Peyer's patch (tissue), 4 donors: ENCODE measurements at regions not wholly inside any gene's neighbourhood (a gene's known extent, or its start where the extent isn't known, plus 50 kb on each side); places are given as distances from the start of the nearest gene placed in this dataset.
"Not testable (repeated sequence)": the region's sequence is repeated elsewhere in the genome, so short reads cannot be mapped to it uniquely, and the experiment has no call there.

ENCODE experiments used
- DNase-seq, 3 donors: peaks; one replicate each; pipeline ENCODE4 v3.0.0-alpha.2; 2017 to 2019
- H3K27ac ChIP-seq, 4 donors: fragments of 200-600 bp; sonication (generic); one replicate each; pipeline ENCODE4 v1.5.1; 2016 to 2019
- H3K27me3 ChIP-seq, 2 donors: fragments of 200-600 bp; sonication (generic); one replicate each; pipeline ENCODE4 v1.5.1; 2019
- H3K36me3 ChIP-seq, 3 donors: fragments of 200-600 bp; sonication (generic); one replicate each; pipeline ENCODE4 v1.5.1; 2016 to 2019
- H3K4me1 ChIP-seq, 4 donors: fragments of 200-600 bp; sonication (generic); one replicate each; pipeline ENCODE4 v1.5.1; 2016 to 2019
- H3K4me3 ChIP-seq, 4 donors: fragments of 200-600 bp; sonication (generic); 1 replicate in 3 of 4; 2 replicates in 1 of 4; pipeline ENCODE4 v1.5.1; 2016 to 2019; ENCODE audit warnings: mild to moderate bottlenecking in 1 of 4
- H3K9me3 ChIP-seq, 4 donors: fragments of 200-600 bp; sonication (generic); one replicate each; pipeline ENCODE4 v1.5.1; 2016 to 2019; ENCODE audit warnings: mild to moderate bottlenecking in 1 of 4
- POLR2A ChIP-seq, 2 donors: fragments of 450-650 bp; IDR thresholded peaks; one replicate each; pipeline ENCODE4 v1.5.1; 2017; ENCODE audit warnings: antibody characterized with exemption in 2 of 2, mild to moderate bottlenecking in 2 of 2, moderate library complexity in 2 of 2
- TF ChIP-seq, protein P1 (sequence below), 6 experiments: fragments of 450-650 bp in 4 of 6; fragments of 200-600 bp in 2 of 6; sonication (generic) in 1 of 6; IDR thresholded peaks; one replicate each; pipeline ENCODE4 v1.5.1; 2017 to 2019; ENCODE audit warnings: antibody characterized with exemption in 6 of 6, mild to moderate bottlenecking in 3 of 6, moderate library complexity in 1 of 6

DNA sequence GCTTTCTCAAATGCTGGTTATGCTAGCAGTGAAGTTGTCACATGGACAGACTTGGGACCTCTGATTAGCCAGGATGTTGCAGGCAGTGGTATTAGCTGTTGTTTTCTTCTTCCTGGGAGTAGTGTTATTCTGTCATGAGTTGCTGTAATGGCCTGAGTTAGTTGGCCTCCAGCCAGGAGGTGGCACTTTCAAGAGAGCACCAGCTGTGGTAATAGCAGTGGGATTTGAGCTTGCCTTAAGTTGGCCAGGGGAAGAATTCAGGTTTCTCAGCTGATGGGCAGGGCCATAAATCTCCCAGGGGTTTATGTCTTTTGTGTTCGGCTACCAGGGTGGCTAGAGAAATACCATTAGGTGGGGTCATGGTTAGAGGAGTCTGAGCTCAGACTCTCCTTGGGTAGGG, 132.6 kb downstream of the GLUD2 start:
- H3K27ac ChIP-seq = no peak overlapping the region
- no peak for TF ChIP-seq POLR2A (IDR thresholded peaks at IDR 0.05)
- TF ChIP-seq, protein P1, sequence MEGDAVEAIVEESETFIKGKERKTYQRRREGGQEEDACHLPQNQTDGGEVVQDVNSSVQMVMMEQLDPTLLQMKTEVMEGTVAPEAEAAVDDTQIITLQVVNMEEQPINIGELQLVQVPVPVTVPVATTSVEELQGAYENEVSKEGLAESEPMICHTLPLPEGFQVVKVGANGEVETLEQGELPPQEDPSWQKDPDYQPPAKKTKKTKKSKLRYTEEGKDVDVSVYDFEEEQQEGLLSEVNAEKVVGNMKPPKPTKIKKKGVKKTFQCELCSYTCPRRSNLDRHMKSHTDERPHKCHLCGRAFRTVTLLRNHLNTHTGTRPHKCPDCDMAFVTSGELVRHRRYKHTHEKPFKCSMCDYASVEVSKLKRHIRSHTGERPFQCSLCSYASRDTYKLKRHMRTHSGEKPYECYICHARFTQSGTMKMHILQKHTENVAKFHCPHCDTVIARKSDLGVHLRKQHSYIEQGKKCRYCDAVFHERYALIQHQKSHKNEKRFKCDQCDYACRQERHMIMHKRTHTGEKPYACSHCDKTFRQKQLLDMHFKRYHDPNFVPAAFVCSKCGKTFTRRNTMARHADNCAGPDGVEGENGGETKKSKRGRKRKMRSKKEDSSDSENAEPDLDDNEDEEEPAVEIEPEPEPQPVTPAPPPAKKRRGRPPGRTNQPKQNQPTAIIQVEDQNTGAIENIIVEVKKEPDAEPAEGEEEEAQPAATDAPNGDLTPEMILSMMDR (IDR thresholded peaks at IDR 0.05) = no peak
- no peaks in the 10 kb centered on the region for H3K27me3 ChIP-seq
- H3K36me3 ChIP-seq = no peaks in the 10 kb centered on the region
- no peaks in the 10 kb centered on the region for H3K9me3 ChIP-seq
- DNase-seq = no peak
- H3K4me1 ChIP-seq = no peaks in the 10 kb centered on the region
- no peak overlapping the region for H3K4me3 ChIP-seq

DNA sequence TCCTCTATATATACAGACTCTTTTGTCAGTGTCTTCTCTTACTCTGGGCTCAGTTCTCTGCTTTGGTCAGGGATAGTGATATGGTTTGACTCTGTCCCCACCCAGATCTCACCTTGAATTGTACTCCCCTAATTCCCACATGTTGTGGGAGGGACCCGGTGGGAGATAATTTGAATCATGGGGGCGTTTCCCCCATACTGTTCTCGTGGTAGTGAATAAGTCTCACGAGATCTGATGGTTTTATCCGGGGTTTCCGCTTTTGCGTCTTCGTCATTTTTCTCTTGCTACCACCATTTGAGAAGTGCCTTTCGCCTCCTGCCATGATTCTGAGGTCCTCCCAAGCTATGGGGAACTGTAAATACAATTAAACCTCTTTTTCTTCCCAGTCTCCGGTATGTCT, 144.4 kb downstream of the GLUD2 start:
- Histone ChIP-seq H3K27ac (no peak overlapping the region), H3K4me3 (no peak overlapping the region), H3K27me3 (no peaks in the 10 kb centered on the region), H3K4me1 (no peaks in the 10 kb centered on the region), H3K36me3 (no peaks in the 10 kb centered on the region), H3K9me3 (no peaks in the 10 kb centered on the region)
- no peak for DNase-seq
- TF ChIP-seq, protein P1 (IDR thresholded peaks at IDR 0.05) = no peak
- no peak for TF ChIP-seq POLR2A (IDR thresholded peaks at IDR 0.05)

DNA sequence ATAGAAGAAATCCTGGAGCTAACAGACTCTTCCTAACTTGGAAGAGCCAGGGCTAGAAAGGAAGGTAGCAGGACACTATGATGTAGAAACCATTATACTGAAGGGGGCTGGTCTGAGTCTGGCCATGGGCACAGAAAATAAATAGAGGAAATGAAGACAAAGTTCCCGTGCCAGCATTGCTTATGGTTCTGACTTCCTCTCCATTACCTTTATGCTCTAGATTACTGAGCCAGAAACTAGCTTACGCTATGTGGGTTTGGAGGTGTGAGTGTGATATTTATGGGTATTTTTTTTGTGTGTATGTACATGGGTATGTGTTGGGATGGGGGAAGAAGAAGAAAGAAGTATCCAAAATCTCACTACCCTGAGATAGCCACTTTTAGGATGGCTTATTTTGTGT, 148.3 kb downstream of the GLUD2 start:
- H3K36me3 ChIP-seq = no peaks in the 10 kb centered on the region
- H3K27me3 ChIP-seq = no peaks in the 10 kb centered on the region
- H3K9me3 ChIP-seq = no peaks in the 10 kb centered on the region
- TF ChIP-seq, protein P1 (IDR thresholded peaks at IDR 0.05) = no peak
- TF ChIP-seq POLR2A (IDR thresholded peaks at IDR 0.05) = no peak
- no peaks in the 10 kb centered on the region for H3K4me1 ChIP-seq
- DNase-seq = no peak
- no peak overlapping the region for H3K4me3 ChIP-seq
- no peak overlapping the region for H3K27ac ChIP-seq

DNA sequence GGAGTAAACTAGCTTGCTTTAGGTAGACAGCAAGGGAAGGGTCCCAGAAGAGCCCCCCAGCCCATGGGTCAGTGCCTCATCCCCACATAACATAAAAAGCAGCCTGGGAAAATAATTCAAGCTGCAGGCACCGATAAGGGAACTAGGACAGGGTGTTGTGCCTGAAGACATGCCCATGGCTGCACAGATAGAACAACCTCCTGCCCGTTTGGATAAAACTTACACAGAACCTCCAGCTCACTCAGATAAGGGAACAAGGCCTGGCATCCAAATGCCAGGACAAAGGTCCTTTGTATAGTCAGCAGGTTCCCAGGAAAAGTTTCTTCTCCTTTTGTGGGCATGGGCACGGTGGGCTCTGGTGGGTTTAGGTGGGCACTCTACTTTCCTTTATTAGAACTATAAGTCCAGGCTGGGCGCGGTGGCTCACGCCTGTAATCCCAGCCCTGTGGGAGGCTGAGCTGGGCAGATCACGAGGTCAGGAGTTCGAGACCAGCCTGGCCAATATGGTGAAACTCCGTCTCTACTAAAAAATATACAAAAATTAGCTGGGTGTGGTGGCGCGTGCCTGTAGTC, 149.5 kb downstream of the GLUD2 start:
- not testable (repeated sequence) for H3K36me3 ChIP-seq, H3K9me3 ChIP-seq, DNase-seq, H3K27ac ChIP-seq, H3K27me3 ChIP-seq, H3K4me1 ChIP-seq, H3K4me3 ChIP-seq

DNA sequence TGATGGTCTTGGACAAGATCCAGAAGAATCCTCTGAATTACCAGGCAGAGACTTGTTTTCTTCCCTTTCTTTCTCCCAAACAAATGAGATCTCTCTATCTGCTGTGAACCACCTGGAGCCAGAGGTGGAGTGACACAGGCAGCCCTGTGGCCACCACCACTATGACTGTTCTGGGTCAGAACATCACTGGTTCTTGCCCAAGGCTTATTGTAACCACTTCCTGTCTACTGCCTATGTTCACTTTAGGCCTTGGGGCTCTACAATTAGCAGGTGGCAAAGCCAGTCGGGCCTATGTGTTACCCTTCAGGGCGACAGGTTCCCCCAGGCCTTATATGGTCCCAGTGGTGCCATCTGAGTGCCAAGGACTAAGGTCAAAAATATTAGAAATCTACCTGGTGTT, 161.2 kb downstream of the GLUD2 start:
- H3K9me3 ChIP-seq = no peaks in the 10 kb centered on the region

DNA sequence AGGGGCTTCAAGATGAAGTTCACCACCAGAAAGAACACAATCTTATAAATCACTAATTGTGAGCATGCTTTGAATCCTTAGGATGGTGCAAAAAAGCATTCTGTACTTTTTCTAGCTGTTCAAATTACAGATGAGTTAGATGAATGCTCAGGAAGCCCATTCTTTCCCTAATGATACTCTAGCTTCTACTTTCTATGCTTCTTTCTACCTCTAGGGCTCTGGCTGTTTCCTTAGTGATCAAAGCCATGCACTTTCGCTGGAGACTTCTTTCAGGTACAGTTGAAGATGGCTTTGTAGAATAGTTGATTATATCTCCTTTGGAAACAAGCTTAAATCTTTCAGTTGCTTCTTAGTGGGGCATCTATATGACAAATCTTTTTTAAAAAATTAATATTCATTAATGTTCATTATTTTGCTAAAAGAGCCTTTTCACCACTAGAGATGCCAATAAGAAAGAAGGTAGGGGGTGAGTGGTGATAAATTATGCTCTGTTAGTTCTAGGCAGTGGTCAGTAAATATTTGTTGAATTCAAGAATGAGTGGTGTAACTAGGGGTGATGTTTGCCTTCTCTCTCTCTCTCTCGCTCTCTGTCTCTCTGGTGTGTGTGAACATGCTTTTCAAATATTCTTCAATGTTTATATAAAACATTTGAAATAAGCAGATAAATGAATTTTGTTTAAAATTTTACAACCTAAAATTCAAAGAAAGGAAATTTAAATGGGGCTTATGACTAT, 169.4 kb downstream of the GLUD2 start:
- H3K4me3 ChIP-seq = no peak overlapping the region
- no peak for DNase-seq
- no peaks in the 10 kb centered on the region for H3K9me3 ChIP-seq
- no peaks in the 10 kb centered on the region for H3K36me3 ChIP-seq
- no peak overlapping the region for H3K27ac ChIP-seq
- no peaks in the 10 kb centered on the region for H3K27me3 ChIP-seq
- TF ChIP-seq, protein P1 (IDR thresholded peaks at IDR 0.05) = no peak
- TF ChIP-seq POLR2A (IDR thresholded peaks at IDR 0.05) = no peak
- H3K4me1 ChIP-seq = no peaks in the 10 kb centered on the region

More for the DNA sequence above, 161.2 kb downstream of the GLUD2 start:
- Histone ChIP-seq H3K4me1 (no peaks in the 10 kb centered on the region), H3K27me3 (no peaks in the 10 kb centered on the region), H3K27ac (no peak overlapping the region), H3K4me3 (no peak overlapping the region), H3K36me3 (no peaks in the 10 kb centered on the region)
- no peak for DNase-seq
- no peak for TF ChIP-seq POLR2A (IDR thresholded peaks at IDR 0.05)
- TF ChIP-seq, protein P1 (IDR thresholded peaks at IDR 0.05) = no peak
